Heart right ventricle (tissue), 16 donors: ENCODE measurements at regions not wholly inside any gene's neighbourhood (a gene's known extent, or its start where the extent isn't known, plus 50 kb on each side); places are given as distances from the start of the nearest gene placed in this dataset.

Experiments used
- ATAC-seq, 8 donors: fragments of 200-7000 bp; cut with Tn5 transposase; one replicate each; pipeline ENCODE4 v1.9.1; 2020; ENCODE audit warnings: mild to moderate bottlenecking in 8 of 8, moderate library complexity in 8 of 8, moderate number of reproducible peaks in 1 of 8
- DNase-seq, 2 donors: peaks; one replicate each; pipeline ENCODE4 v3.0.0-alpha.2; 2020
- H3K27ac ChIP-seq, 10 donors: fragments of 200-600 bp; sonication (generic) in 2 of 10; one replicate each; pipeline versions ENCODE4 v1.5.0 to v1.8.0; 2020 to 2022; ENCODE audit warnings: mild to moderate bottlenecking in 3 of 10
- H3K27me3 ChIP-seq, 7 donors: fragments of 200-600 bp; one replicate each; pipeline ENCODE4 v1.8.0; 2021 to 2022; ENCODE audit warnings: mild to moderate bottlenecking in 2 of 7
- H3K36me3 ChIP-seq, 9 donors: fragments of 200-600 bp; sonication (generic) in 1 of 9; one replicate each; pipeline versions ENCODE4 v1.5.0 to v1.8.0; 2020 to 2022; ENCODE audit warnings: mild to moderate bottlenecking in 2 of 9
- H3K4me1 ChIP-seq, 9 donors: fragments of 200-600 bp; sonication (generic) in 1 of 9; one replicate each; pipeline versions ENCODE4 v1.5.0 to v1.8.0; 2020 to 2022; ENCODE audit warnings: mild to moderate bottlenecking in 4 of 9
- H3K4me3 ChIP-seq, 10 donors: fragments of 200-600 bp; sonication (generic) in 2 of 10; one replicate each; pipeline versions ENCODE4 v1.5.0 to v1.8.0; 2020 to 2022; ENCODE audit warnings: mild to moderate bottlenecking in 7 of 10, moderate library complexity in 2 of 10
- H3K9me3 ChIP-seq, 11 donors: fragments of 200-600 bp in 10 of 11; sonication (generic) in 2 of 11; one replicate each; pipeline versions ENCODE4 v1.5.0 to v1.8.0; 2013 to 2022; ENCODE audit warnings: mild to moderate bottlenecking in 2 of 11, control low read depth in 1 of 11, moderate library complexity in 1 of 11
- CTCF ChIP-seq, 9 donors: fragments of 200-600 bp; sonication (generic) in 2 of 9; IDR thresholded peaks; one replicate each; pipeline versions ENCODE4 v1.5.0 to v1.8.0; 2021 to 2022; ENCODE audit warnings: antibody characterized with exemption in 9 of 9, mild to moderate bottlenecking in 5 of 9, moderate library complexity in 1 of 9
- WGBS, 2 donors: extraction: QIAGEN DNeasy Blood & Tissue Kit; methylation state at CpG; one replicate each; pipeline ENCODE4 v1.1.7; 2013; ENCODE audit warnings: inconsistent platforms in 1 of 2; 5-methylcytosine and 5-hydroxymethylcytosine counted together
- intact Hi-C, 10 donors: fragments of 100-400 bp; cut with DNase I; formaldehyde crosslinking; loops; one replicate each; pipeline versions ENCODE4 v1.11.1 to v1.14.2; 2022
- donor health status: Arrhythmogenic right ventricular cardiomyopathy.
- donor health status: ischemic (EF 13 %, LVEDD 7.1; RV severe dilation, severe dysfunction).
- donor health status: healthy with polysubstance abuse.
- donor health status: DM: no; HTN: yes; CAD: no.
- donor health status: DM: no; HTN: no; CAD: no.
- donor health status: ischemic (EF 25% LVEDD 6.9; RV normal size, moderate dysfunction).
- donor health status: ischemic (EF 25% LVEDD 5.7; RV mildly dilated, moderate dysfunction).
- donor health status: healthy.
- donor health status: DM: yes; HTN: yes; CAD: no.
- donor health status: Ischemic cardiomyopathy.
- donor health status: ischemic (EF 35%, LVEDD 5.7; RV mildly dilated, moderate dysfunction).
- donor health status: nonischemic (EF 11% LVEDD 7.7; RV severe dilation, severe dysfunction).
- donor health status: DM: yes; HTN: yes; CAD: no.
- donor health status: PGD.
- donor health status: ischemic (EF 29% LVEDD 5.4; RV normal size, mild dysfunction).
- donor health status: nonischemic (EF 23%, LVEDD 6.1; RV moderate dilation, normal function).

GRCh38 chr3:170714562-170715535, 129.0 kb upstream of the SLC7A14 start:
- DNase-seq = no peak
- ATAC-seq = no peak
- Histone ChIP-seq H3K27me3 (peaks cover 0 to 11% (median 0%) of the 10 kb centered on the region in 7 donors), H3K4me1 (no peaks in the 10 kb centered on the region), H3K9me3 (peaks cover 0 to 17% (median 3%) of the 10 kb centered on the region in 11 donors), H3K36me3 (no peaks in the 10 kb centered on the region), H3K27ac (no peak overlapping the region), H3K4me3 (no peak overlapping the region)
- 69 to 76% methylated on average over 3 of the region's 3 CpGs for WGBS, 2 donors
- intact Hi-C loops = no loop called here
- no peak for TF ChIP-seq CTCF (IDR thresholded peaks at IDR 0.05)

GRCh38 chr3:170714122-170714521, 128.2 kb upstream of the SLC7A14 start:
- ATAC-seq = no peak
- no peak overlapping the region for H3K4me3 ChIP-seq
- peaks cover 0 to 24% (median 7%) of the 10 kb centered on the region in 11 donors for H3K9me3 ChIP-seq
- peaks cover 0 to 11% (median 0%) of the 10 kb centered on the region in 7 donors for H3K27me3 ChIP-seq
- intact Hi-C loops = no loop called here
- no peaks in the 10 kb centered on the region for H3K36me3 ChIP-seq
- H3K4me1 ChIP-seq = no peaks in the 10 kb centered on the region
- TF ChIP-seq CTCF (IDR thresholded peaks at IDR 0.05) = no peak
- no peak for DNase-seq
- WGBS, 2 donors = 75 to 77% methylated on average over 3 of the region's 3 CpGs
- H3K27ac ChIP-seq = no peak overlapping the region

- DNase-seq (no peak), ATAC-seq (no peak)
- Histone ChIP-seq H3K9me3 (peaks cover 0 to 25% (median 7%) of the 10 kb centered on the region in 11 donors), H3K4me1 (no peaks in the 10 kb centered on the region), H3K4me3 (no peak overlapping the region), H3K27ac (no peak overlapping the region), H3K36me3 (no peaks in the 10 kb centered on the region), H3K27me3 (peaks cover 0 to 11% (median 0%) of the 10 kb centered on the region in 7 donors)
- intact Hi-C loops = no loop called here
- WGBS, 2 donors = 69% methylated on average over 4 of the region's 4 CpGs
- TF ChIP-seq CTCF (IDR thresholded peaks at IDR 0.05) = no peak
Observed at GRCh38 chr3:170713653-170714052, 127.8 kb upstream of the SLC7A14 start.

GRCh38 chr3:170712798-170713197, 126.9 kb upstream of the SLC7A14 start:
- ATAC-seq = no peak
- DNase-seq = no peak
- 64 to 83% methylated on average over 2 of the region's 2 CpGs for WGBS, 2 donors
- peaks cover 0 to 11% (median 0%) of the 10 kb centered on the region in 7 donors for H3K27me3 ChIP-seq
- intact Hi-C loops = no loop called here
- H3K9me3 ChIP-seq = peaks cover 0 to 23% (median 7%) of the 10 kb centered on the region in 11 donors
- no peak overlapping the region for H3K4me3 ChIP-seq
- no peaks in the 10 kb centered on the region for H3K4me1 ChIP-seq
- H3K27ac ChIP-seq = no peak overlapping the region
- no peaks in the 10 kb centered on the region for H3K36me3 ChIP-seq
- TF ChIP-seq CTCF (IDR thresholded peaks at IDR 0.05) = no peak
